Activated CD8-positive, alpha-beta memory T cell treated with anti-CD3 and anti-CD28 coated beads, Interleukin-2, amount 10 ng/mL, durations not matched to agents 7 days and 5 days (primary cell): ENCODE measurements at regions not wholly inside any gene's neighbourhood (a gene's known extent, or its start where the extent isn't known, plus 50 kb on each side); places are given as distances from the start of the nearest gene placed in this dataset.
"Not testable (repeated sequence)": the region's sequence is repeated elsewhere in the genome, so short reads cannot be mapped to it uniquely, and the experiment has no call there.

Experiments used
- ATAC-seq: fragments of 150-1000 bp; cut with Tn5 transposase; one replicate; pipeline ENCODE4 v1.10.0; 2021; ENCODE audit warnings: moderate library complexity
- CTCF ChIA-PET: fragments of 350-600 bp; sonication (Branson Sonifier 250); formaldehyde crosslinking; loops from one replicate; lab custom pipeline; 2021; ENCODE audit warnings: antibody characterized with exemption; lab: Charles Lee
- DNase-seq: peaks from one replicate; pipeline ENCODE4 v3.0.0-alpha.2; 2020
- H3K27ac Mint-ChIP-seq: one replicate; pipeline ENCODE4 v1.8.0; 2021; ENCODE audit warnings: mild to moderate bottlenecking, mixed read lengths
- H3K27me3 Mint-ChIP-seq: one replicate; pipeline ENCODE4 v1.8.0; 2021; ENCODE audit warnings: mixed read lengths
- H3K36me3 Mint-ChIP-seq: one replicate; pipeline ENCODE4 v1.8.0; 2021; ENCODE audit warnings: mild to moderate bottlenecking, mixed read lengths
- H3K4me1 Mint-ChIP-seq: one replicate; pipeline ENCODE4 v1.8.0; 2021; ENCODE audit warnings: mixed read lengths
- H3K4me3 Mint-ChIP-seq: one replicate; pipeline ENCODE4 v1.8.0; 2021; ENCODE audit warnings: mild to moderate bottlenecking, moderate library complexity, mixed read lengths
- H3K9me3 Mint-ChIP-seq: one replicate; pipeline ENCODE4 v1.8.0; 2022; ENCODE audit warnings: low read depth, mixed read lengths

- Mint-ChIP-seq H3K4me1 (no peaks in the 10 kb centered on the region), H3K27me3 (no peaks in the 10 kb centered on the region), H3K9me3 (no peaks in the 10 kb centered on the region), H3K27ac (no peak overlapping the region), H3K36me3 (no peaks in the 10 kb centered on the region), H3K4me3 (no peak overlapping the region)
- ATAC-seq (no peak), DNase-seq (no peak)
- CTCF ChIA-PET, result interaction anchor here (0.9 kb wide), 1 partner anchor 13 kb away, joined by 3 read pairs; no protein-coding TSS in a partner anchor
These were observed 1148.1 kb upstream of the FANCL start for GRCh38 chr2:59389240-59389639.

DNA sequence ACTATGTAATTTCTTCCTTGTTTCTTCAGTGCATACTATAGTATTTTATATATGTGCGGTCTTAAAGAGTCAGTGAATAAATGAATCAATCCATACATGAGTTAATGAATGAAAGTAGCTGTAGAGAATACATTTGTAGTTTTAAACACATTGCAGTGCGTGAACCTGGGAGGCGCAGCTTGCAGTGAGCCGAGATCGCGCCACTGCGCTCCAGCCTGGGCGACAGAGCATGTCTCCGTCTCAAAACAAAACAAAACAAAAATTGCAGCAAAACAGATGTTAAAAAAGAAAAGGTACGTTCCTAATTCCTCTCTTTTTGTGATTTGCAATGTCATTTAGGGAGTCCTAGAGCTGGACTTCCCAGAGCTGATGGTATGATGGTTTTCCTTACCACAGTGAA, 1144.8 kb upstream of the FANCL start:
- CTCF ChIA-PET, result no interaction called here
- H3K4me3 Mint-ChIP-seq, result no peak overlapping the region
- no peaks in the 10 kb centered on the region for H3K9me3 Mint-ChIP-seq
- no peaks in the 10 kb centered on the region for H3K36me3 Mint-ChIP-seq
- ATAC-seq (no peak), DNase-seq (no peak)
- H3K27me3 Mint-ChIP-seq, result no peaks in the 10 kb centered on the region
- no peak overlapping the region for H3K27ac Mint-ChIP-seq
- H3K4me1 Mint-ChIP-seq, result no peaks in the 10 kb centered on the region

- no peaks in the 10 kb centered on the region for H3K9me3 Mint-ChIP-seq
- H3K27me3 Mint-ChIP-seq, result no peaks in the 10 kb centered on the region
- H3K36me3 Mint-ChIP-seq, result no peaks in the 10 kb centered on the region
- ATAC-seq (no peak), DNase-seq (no peak)
- CTCF ChIA-PET, result no interaction called here
- no peaks in the 10 kb centered on the region for H3K4me1 Mint-ChIP-seq
- H3K4me3 Mint-ChIP-seq, result no peak overlapping the region
- H3K27ac Mint-ChIP-seq, result no peak overlapping the region
These were observed 1142.3 kb upstream of the FANCL start for GRCh38 chr2:59383473-59383872.

- Mint-ChIP-seq H3K27me3 (no peaks in the 10 kb centered on the region), H3K4me1 (no peaks in the 10 kb centered on the region), H3K4me3 (no peak overlapping the region), H3K9me3 (no peaks in the 10 kb centered on the region), H3K36me3 (no peaks in the 10 kb centered on the region), H3K27ac (no peak overlapping the region)
- DNase-seq, result no peak
- no peak for ATAC-seq
- CTCF ChIA-PET, result no interaction called here
These were observed 1137.0 kb upstream of the FANCL start for GRCh38 chr2:59378127-59378526.

DNA sequence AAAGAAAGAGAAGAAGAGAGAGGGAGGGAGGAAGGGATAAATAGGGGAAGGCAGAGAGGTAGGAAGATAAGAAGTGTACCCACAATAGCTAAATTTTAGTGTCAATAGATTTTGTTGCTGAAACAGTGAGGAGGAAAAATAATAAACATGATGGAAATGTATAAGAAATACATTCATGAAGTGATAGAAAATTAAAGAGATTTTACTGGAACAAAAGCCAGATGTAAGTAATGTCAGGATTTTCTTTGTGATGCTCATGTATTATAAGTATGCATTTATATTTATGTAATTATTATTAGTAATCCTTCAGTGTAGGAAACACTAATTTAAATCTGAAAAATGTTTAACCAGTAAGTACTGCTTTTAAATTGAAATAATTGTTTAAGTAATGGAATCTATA, 1125.2 kb upstream of the FANCL start:
- Mint-ChIP-seq H3K36me3 (no peaks in the 10 kb centered on the region), H3K4me3 (no peak overlapping the region), H3K27me3 (no peaks in the 10 kb centered on the region), H3K4me1 (no peaks in the 10 kb centered on the region), H3K27ac (no peak overlapping the region), H3K9me3 (peaks cover 6% of the 10 kb centered on the region)
- CTCF ChIA-PET, result no interaction called here
- no peak for DNase-seq
- ATAC-seq, result no peak

GRCh38 chr2:59354498-59354897, 1113.4 kb upstream of the FANCL start:
- Mint-ChIP-seq H3K9me3 (no peaks in the 10 kb centered on the region), H3K4me3 (no peak overlapping the region), H3K4me1 (no peaks in the 10 kb centered on the region), H3K27me3 (no peaks in the 10 kb centered on the region), H3K36me3 (no peaks in the 10 kb centered on the region), H3K27ac (no peak overlapping the region)
- CTCF ChIA-PET, result no interaction called here
- DNase-seq (no peak), ATAC-seq (no peak)

DNA sequence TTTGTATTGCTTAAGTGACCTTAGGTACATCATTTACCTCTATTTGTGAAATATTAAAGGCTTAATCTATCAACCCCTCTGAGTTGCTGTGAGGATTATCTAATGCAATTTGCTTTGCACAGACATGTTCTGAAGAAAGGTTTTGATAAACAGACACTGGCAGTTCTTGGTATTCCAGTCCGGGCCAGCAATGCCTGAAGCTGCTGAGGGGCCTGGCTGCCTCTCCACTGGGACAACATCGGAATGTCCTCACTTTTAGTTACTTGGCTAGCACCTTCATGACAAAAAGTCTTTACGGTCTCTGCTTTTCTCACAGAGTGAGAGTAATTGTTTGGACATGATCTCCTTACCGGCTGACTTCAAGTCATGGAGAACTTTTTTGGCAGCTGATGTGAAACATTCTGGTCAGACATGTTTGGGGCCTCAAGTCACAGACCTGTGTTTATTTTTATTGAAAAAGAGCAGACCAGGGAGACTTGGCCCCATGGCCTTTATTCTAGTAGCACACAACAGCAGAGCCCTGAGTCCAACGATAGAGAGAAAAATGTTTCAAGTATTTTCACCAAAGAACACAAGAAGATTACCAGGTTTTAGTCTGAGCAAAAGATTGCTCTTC, 1112.3 kb upstream of the FANCL start:
- H3K4me3 Mint-ChIP-seq, result no peak overlapping the region
- H3K4me1 Mint-ChIP-seq, result no peaks in the 10 kb centered on the region
- CTCF ChIA-PET, result no interaction called here
- no peaks in the 10 kb centered on the region for H3K9me3 Mint-ChIP-seq
- no peak overlapping the region for H3K27ac Mint-ChIP-seq
- no peak for DNase-seq
- ATAC-seq, result no peak
- no peaks in the 10 kb centered on the region for H3K27me3 Mint-ChIP-seq
- H3K36me3 Mint-ChIP-seq, result no peaks in the 10 kb centered on the region

- Mint-ChIP-seq H3K27ac (no peak overlapping the region), H3K36me3 (no peaks in the 10 kb centered on the region), H3K4me3 (no peak overlapping the region), H3K9me3 (peaks cover 4% of the 10 kb centered on the region), H3K4me1 (no peaks in the 10 kb centered on the region), H3K27me3 (no peaks in the 10 kb centered on the region)
- CTCF ChIA-PET, result no interaction called here
- DNase-seq (no peak), ATAC-seq (no peak)
These were observed 1101.0 kb upstream of the FANCL start for GRCh38 chr2:59342166-59342565.

- ATAC-seq, result no peak
- H3K4me1 Mint-ChIP-seq, result no peaks in the 10 kb centered on the region
- no peaks in the 10 kb centered on the region for H3K36me3 Mint-ChIP-seq
- DNase-seq, result no peak
- CTCF ChIA-PET, result no interaction called here
- no peak overlapping the region for H3K27ac Mint-ChIP-seq
- H3K27me3 Mint-ChIP-seq, result no peaks in the 10 kb centered on the region
- H3K9me3 Mint-ChIP-seq, result peaks cover 4% of the 10 kb centered on the region
- H3K4me3 Mint-ChIP-seq, result no peak overlapping the region
These were observed 1098.7 kb upstream of the FANCL start for GRCh38 chr2:59339837-59340207.

DNA sequence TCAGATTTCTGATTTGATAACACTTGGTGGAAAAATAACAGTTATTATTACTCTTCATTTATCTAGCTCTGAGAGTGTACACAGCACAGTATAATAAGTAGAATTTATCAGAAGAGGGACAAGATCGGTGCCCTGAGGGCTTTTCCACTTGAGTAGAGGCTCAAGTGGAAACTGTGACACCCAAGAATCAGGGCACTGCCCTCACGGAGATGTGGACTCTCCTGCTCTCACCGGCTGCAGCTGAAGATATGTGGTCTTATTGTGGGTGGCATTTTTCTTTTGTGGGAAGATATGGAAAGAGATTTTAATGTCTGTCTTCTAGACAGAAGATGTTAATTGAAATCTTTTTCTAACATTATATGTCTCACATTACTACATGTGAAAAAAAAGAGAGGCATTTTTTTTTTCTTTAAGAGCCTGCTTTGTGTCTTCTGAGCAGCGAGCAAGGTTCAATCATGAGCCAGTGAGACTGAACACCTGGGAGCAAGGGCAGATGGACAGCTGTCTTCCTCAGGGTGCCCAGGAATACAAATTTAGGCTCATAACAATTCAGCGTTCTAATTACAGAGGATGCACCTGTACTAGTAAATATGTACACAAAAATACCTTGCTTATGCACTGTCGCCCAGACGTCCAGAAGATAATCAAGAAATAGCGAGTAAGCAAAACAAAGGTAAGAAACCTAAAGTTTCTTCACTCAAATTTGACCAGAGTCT, 1098.2 kb upstream of the FANCL start:
- Mint-ChIP-seq H3K27ac (no peak overlapping the region), H3K36me3 (no peaks in the 10 kb centered on the region), H3K4me1 (no peaks in the 10 kb centered on the region), H3K27me3 (no peaks in the 10 kb centered on the region), H3K9me3 (peaks cover 4% of the 10 kb centered on the region), H3K4me3 (no peak overlapping the region)
- CTCF ChIA-PET, result no interaction called here
- no peak for ATAC-seq
- no peak for DNase-seq

DNA sequence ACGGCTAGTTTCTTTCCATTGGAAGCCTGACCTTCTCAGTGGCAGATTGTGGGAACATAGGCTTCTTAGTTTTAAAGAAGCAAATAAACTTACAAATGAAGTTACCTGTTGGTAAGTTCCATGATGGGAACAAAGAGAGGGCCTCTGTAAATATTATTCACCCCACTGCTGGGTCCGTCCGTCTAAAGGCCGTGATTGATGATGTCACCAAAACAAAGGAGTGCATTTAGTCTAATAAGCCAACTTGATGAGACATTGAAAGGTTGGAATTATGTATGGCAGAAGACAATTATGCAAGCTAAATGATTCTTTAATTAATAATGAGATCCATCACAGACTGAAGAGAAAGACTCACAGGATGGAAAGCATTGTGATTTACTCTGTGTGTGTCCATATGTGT, 1091.9 kb upstream of the FANCL start:
- no peaks in the 10 kb centered on the region for H3K4me1 Mint-ChIP-seq

DNA sequence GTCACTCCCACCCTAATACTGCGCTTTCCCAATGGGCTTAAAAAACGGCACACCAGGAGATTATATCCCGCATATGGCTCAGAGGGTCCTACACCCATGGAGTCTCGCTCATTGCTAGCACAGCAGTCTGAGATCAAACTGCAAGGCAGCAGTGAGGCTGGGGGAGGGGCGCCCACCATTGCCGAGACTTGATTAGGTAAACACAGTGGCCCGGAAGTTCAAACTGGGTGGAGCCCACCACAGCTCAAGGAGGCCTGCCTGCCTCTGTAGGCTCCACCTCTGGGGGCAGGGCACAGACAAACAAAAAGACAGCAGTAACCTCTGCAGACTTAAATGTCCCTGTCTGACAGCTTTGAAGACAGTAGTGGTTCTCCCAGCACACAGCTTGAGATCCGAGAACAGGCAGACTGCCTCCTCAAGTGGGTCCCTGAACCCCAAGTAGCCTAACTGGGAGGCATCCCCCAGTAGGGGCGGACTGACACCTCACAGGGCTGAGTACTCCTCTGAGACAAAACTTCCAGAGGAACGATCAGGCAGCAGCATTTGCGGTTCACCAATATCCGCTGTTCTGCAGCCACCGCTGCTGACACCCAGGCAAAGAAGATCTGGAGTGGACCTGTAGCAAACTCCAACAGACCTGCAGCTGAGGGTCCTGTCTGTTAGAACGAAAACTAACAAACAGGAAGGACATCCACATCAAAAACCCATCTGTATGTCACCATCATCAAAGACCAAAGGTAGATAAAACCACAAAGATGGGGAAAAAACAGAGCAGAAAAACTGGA, 1085.6 kb upstream of the FANCL start:
- DNase-seq, H3K4me1 Mint-ChIP-seq, H3K36me3 Mint-ChIP-seq, H3K4me3 Mint-ChIP-seq, H3K27ac Mint-ChIP-seq, H3K27me3 Mint-ChIP-seq, CTCF ChIA-PET, H3K9me3 Mint-ChIP-seq, ATAC-seq: not testable (repeated sequence)

More for the DNA sequence above, 1091.9 kb upstream of the FANCL start:
- no peak for DNase-seq
- no peak overlapping the region for H3K4me3 Mint-ChIP-seq
- H3K9me3 Mint-ChIP-seq, result peaks cover 3% of the 10 kb centered on the region
- no peak for ATAC-seq
- CTCF ChIA-PET, result no interaction called here
- no peak overlapping the region for H3K27ac Mint-ChIP-seq
- no peaks in the 10 kb centered on the region for H3K27me3 Mint-ChIP-seq
- H3K36me3 Mint-ChIP-seq, result no peaks in the 10 kb centered on the region

DNA sequence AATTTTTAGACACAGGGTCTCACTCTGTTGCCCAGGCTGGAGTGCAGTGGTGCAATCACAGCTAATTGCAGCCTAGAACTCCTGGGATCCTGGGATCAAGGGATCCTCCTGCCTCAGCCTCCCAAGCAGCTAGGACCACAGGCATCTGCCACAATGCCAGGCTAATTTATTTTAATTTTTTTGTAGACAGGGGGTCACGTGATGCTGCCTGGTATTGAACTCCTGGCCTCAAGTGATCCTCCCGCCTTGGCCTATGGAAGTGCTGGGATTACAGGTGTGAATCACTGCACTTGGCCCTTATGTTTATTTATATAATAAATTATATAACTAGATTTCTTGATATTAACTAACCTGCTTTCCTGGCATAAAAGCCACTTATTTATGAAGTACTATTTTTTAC, 1081.7 kb upstream of the FANCL start:
- Mint-ChIP-seq H3K4me1 (no peaks in the 10 kb centered on the region), H3K9me3 (peaks cover 5% of the 10 kb centered on the region)
- no peak for ATAC-seq

DNA sequence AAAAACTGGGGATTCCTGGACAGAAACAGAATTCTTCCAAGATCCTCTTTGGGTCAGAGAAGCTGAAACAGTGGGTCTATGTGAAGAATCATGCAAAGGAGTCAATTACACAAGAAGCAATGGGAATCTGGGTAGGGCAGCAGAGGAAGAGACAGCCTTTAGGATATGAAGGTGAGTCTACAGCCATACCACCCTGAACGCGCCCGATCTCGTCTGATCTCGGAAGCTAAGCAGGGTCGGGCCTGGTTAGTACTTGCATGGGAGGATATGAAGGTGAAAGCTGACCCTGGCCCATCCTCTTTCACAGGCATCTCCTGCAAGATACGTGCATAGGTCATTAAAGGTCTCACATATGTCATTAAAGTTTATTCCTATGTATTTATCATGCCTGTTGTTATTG, 1080.9 kb upstream of the FANCL start:
- no peaks in the 10 kb centered on the region for H3K4me1 Mint-ChIP-seq
- H3K27ac Mint-ChIP-seq, result no peak overlapping the region
- no peak for DNase-seq
- no peaks in the 10 kb centered on the region for H3K27me3 Mint-ChIP-seq
- CTCF ChIA-PET, result no interaction called here
- H3K36me3 Mint-ChIP-seq, result no peaks in the 10 kb centered on the region
- no peak overlapping the region for H3K4me3 Mint-ChIP-seq
- ATAC-seq, result no peak
- peaks cover 2% of the 10 kb centered on the region for H3K9me3 Mint-ChIP-seq

More for the DNA sequence above, 1081.7 kb upstream of the FANCL start:
- Mint-ChIP-seq H3K27me3 (no peaks in the 10 kb centered on the region), H3K4me3 (no peak overlapping the region), H3K36me3 (no peaks in the 10 kb centered on the region), H3K27ac (no peak overlapping the region)
- CTCF ChIA-PET, result no interaction called here
- no peak for DNase-seq
